Prostate gland (tissue), 2 donors: ENCODE measurements at regions not wholly inside any gene's neighbourhood (a gene's known extent, or its start where the extent isn't known, plus 50 kb on each side); places are given as distances from the start of the nearest gene placed in this dataset.

ENCODE experiments used
- DNase-seq: peaks from one replicate; pipeline ENCODE4 v3.0.0-alpha.2; 2019; ENCODE audit warnings: low spot score
- H3K27ac ChIP-seq, 2 donors: fragments of 200-600 bp; sonication (generic); 2 replicates each; pipeline ENCODE4 v1.5.1; 2017 to 2019
- H3K27me3 ChIP-seq: fragments of 200-600 bp; sonication (generic); replicated peaks from 2 replicates; pipeline ENCODE4 v1.5.1; 2019; ENCODE audit not compliant: insufficient read depth
- H3K36me3 ChIP-seq, 2 donors: fragments of 200-600 bp; sonication (generic); 1 replicate in 1 of 2; 2 replicates in 1 of 2; pipeline versions ENCODE4 v1.5.1 to v1.8.1; 2017 to 2019
- H3K4me1 ChIP-seq: fragments of 200-600 bp; sonication (generic); replicated peaks from 2 replicates; pipeline ENCODE4 v1.5.1; 2019
- H3K4me3 ChIP-seq, 2 donors: fragments of 200-600 bp; sonication (generic); 2 replicates each; pipeline ENCODE4 v1.5.1; 2017 to 2019
- H3K9me3 ChIP-seq: fragments of 200-600 bp; sonication (generic); 2 replicates; pipeline ENCODE4 v1.5.1; 2017
- CTCF ChIP-seq, 4 experiments: fragments of 200-600 bp in 2 of 4; fragments of 450-650 bp in 2 of 4; sonication (generic) in 2 of 4; IDR thresholded peaks; 1 replicate in 3 of 4; 2 replicates in 1 of 4; pipeline ENCODE4 v1.5.1; 2016 to 2019; ENCODE audit warnings: antibody characterized with exemption in 4 of 4, mild to moderate bottlenecking in 2 of 4, moderate library complexity in 2 of 4
- POLR2A ChIP-seq: fragments of 450-650 bp; IDR thresholded peaks from one replicate; pipeline ENCODE4 v1.6.1; 2016; ENCODE audit warnings: antibody characterized with exemption, mild to moderate bottlenecking
- POLR2AphosphoS5 ChIP-seq: sonication (generic); formaldehyde crosslinking; IDR thresholded peaks from one replicate; pipeline ENCODE4 v1.6.1; 2017; ENCODE audit warnings: antibody characterized with exemption
- WGBS: methylation state at CpG from one replicate; pipeline ENCODE4 v1.1.5; 2018; 5-methylcytosine and 5-hydroxymethylcytosine counted together
- intact Hi-C: fragments of 100-400 bp; cut with DNase I; formaldehyde crosslinking; loops from one replicate; pipeline ENCODE4 v1.14.2; 2022

- TF ChIP-seq POLR2AphosphoS5, result no peak
- no peak for TF ChIP-seq CTCF (IDR thresholded peaks at IDR 0.05)
- no peak for TF ChIP-seq POLR2A
- intact Hi-C loops, result no loop called here
These were observed 387.0 kb upstream of the DDI1 start for GRCh38 chr11:103649401-103649895.

GRCh38 chr11:103650330-103650729, 386.1 kb upstream of the DDI1 start:
- Histone ChIP-seq H3K36me3 (no peaks in the 10 kb centered on the region), H3K27ac (no peak overlapping the region), H3K27me3 (no peaks in the 10 kb centered on the region), H3K4me1 (no peaks in the 10 kb centered on the region), H3K9me3 (no peaks in the 10 kb centered on the region), H3K4me3 (no peak overlapping the region)
- no peak for DNase-seq
- 94% methylated on average over 1 of the region's 1 CpG for WGBS
- intact Hi-C loops, result no loop called here
- TF ChIP-seq POLR2AphosphoS5 (no peak), CTCF (IDR thresholded peaks at IDR 0.05) (no peak), POLR2A (no peak)

More at GRCh38 chr11:103649401-103649895, 387.0 kb upstream of the DDI1 start:
- Histone ChIP-seq H3K4me1 (no peaks in the 10 kb centered on the region), H3K36me3 (no peaks in the 10 kb centered on the region), H3K9me3 (no peaks in the 10 kb centered on the region), H3K27me3 (no peaks in the 10 kb centered on the region), H3K4me3 (no peak overlapping the region), H3K27ac (no peak overlapping the region)
- DNase-seq, result no peak
- WGBS, result 98% methylated on average over 3 of the region's 3 CpGs

- Histone ChIP-seq H3K4me3 (no peak overlapping the region), H3K9me3 (no peaks in the 10 kb centered on the region), H3K27me3 (no peaks in the 10 kb centered on the region), H3K27ac (no peak overlapping the region), H3K36me3 (no peaks in the 10 kb centered on the region), H3K4me1 (no peaks in the 10 kb centered on the region)
- no peak for DNase-seq
- intact Hi-C loops, result no loop called here
- WGBS, result 95% methylated on average over 5 of the region's 5 CpGs
- no peak for TF ChIP-seq CTCF (IDR thresholded peaks at IDR 0.05)
- TF ChIP-seq POLR2A, result no peak
- no peak for TF ChIP-seq POLR2AphosphoS5
These were observed 385.0 kb upstream of the DDI1 start for GRCh38 chr11:103651341-103651998.

- no peaks in the 10 kb centered on the region for H3K4me1 ChIP-seq
- intact Hi-C loops, result no loop called here
- H3K36me3 ChIP-seq, result no peaks in the 10 kb centered on the region
- no peaks in the 10 kb centered on the region for H3K27me3 ChIP-seq
- no peak overlapping the region for H3K27ac ChIP-seq
- TF ChIP-seq POLR2AphosphoS5, result no peak
- WGBS, result 45% methylated on average over 1 of the region's 1 CpG
- no peak overlapping the region for H3K4me3 ChIP-seq
- no peaks in the 10 kb centered on the region for H3K9me3 ChIP-seq
- DNase-seq, result no peak
These were observed 384.4 kb upstream of the DDI1 start for GRCh38 chr11:103652013-103652412.

- no peaks in the 10 kb centered on the region for H3K36me3 ChIP-seq
- WGBS, result 97% methylated on average over 3 of the region's 3 CpGs
- no peak overlapping the region for H3K4me3 ChIP-seq
- no peak for DNase-seq
- no peaks in the 10 kb centered on the region for H3K4me1 ChIP-seq
- H3K27me3 ChIP-seq, result no peaks in the 10 kb centered on the region
- no peaks in the 10 kb centered on the region for H3K9me3 ChIP-seq
- intact Hi-C loops, result no loop called here
- H3K27ac ChIP-seq, result no peak overlapping the region
- TF ChIP-seq POLR2A, result no peak
- no peak for TF ChIP-seq CTCF (IDR thresholded peaks at IDR 0.05)
- no peak for TF ChIP-seq POLR2AphosphoS5
These were observed 380.1 kb upstream of the DDI1 start for GRCh38 chr11:103656382-103656781.
